Right ventricle myocardium superior (tissue), 1 donor: ENCODE measurements at regions not wholly inside any gene's neighbourhood (a gene's known extent, or its start where the extent isn't known, plus 50 kb on each side); places are given as distances from the start of the nearest gene placed in this dataset.

Experiments used
- ATAC-seq: fragments of 200-7000 bp; cut with Tn5 transposase; one replicate; pipeline ENCODE4 v1.9.1; 2020; ENCODE audit warnings: mild to moderate bottlenecking; ENCODE audit not compliant: poor library complexity
- DNase-seq: peaks from one replicate; pipeline ENCODE4 v3.0.0-alpha.2; 2020
- intact Hi-C: fragments of 100-400 bp; cut with DNase I; formaldehyde crosslinking; loops from one replicate; pipeline ENCODE4 v1.11.2; 2022
- donor health status: DM: no; HTN: yes; CAD: no; lungs with severe emphysema.

DNA sequence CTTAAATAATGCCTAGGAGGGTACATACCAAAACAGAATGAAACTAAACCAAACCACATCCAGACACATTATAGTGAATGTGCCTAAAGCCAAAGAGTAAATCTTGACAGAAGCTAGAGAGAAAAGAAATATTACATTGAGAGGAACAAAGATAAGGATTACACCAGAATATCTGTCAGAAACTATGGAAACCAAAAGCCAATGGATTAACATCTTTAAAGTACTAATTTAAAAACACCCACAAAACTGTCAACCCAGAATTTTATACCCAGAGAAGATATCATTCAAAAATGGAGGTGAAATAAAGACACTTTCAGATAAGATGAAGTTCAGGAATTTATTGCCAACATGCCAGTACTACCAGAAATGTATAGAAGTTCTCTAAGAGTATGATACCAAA, 198.5 kb upstream of the ZEB2 start:
- ATAC-seq (no peak), DNase-seq (no peak)
- intact Hi-C loops, result no loop called here

DNA sequence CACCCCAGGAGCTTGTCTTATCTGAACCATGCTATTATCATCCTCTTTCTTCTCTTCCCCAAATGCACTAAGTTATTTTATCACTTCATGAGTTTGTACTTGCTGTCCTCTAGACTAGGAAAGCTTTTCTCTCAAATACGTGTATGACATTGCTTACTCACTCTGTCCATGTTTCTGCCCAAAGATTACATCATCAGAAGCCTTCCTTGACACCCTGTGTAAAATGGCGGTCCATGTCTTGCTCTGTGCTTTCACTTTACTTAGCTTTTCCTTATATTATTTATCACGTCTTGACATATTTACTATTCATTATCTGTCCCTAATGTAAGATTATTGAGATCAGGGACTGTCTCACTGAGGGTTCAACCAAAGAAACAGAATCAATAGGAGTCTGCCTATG, 196.1 kb upstream of the ZEB2 start:
- intact Hi-C loops, result no loop called here
- DNase-seq (no peak), ATAC-seq (no peak)

DNA sequence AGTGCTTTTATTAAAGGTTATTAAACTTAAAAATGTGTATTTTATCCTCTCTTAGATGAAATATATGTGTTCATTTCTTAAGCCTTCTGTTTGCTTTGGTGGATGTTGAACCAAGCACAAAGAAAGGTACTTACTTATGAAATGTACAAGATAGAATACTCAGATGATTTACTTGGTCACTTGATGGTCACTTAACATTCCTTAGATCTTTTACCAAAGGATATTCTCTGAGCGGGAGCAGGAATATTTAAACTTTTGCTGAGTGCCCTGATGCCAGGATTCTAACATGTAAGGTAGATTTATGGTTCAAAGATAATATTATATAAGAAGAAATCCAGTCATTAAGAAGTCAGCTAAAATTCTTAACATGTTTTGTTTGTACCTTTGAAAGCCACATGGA, 193.5 kb upstream of the ZEB2 start:
- ATAC-seq, result peak; percentile 22
- no peak for DNase-seq
- intact Hi-C loops, result no loop called here

DNA sequence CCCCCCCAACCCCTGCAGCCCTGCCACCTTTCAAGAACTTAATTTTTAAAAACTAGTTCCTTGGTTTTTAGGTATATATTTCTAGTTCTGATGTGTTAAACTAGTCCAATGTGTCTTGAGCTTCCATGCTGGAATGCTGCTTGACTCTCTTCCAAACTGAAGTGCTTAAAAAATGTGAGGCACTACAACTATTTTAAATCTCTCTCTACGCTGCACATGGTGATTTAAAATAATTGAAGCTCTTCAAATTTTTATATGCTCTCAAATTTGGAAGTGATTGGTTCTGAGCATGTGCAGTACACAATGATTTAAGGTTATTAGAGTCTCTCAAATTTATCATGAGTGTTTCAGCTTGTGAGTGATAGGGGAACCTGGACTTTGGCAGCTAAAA, 192.6 kb upstream of the ZEB2 start:
- ATAC-seq (peak; percentile 66), DNase-seq (no peak)
- intact Hi-C loops, result no loop called here

DNA sequence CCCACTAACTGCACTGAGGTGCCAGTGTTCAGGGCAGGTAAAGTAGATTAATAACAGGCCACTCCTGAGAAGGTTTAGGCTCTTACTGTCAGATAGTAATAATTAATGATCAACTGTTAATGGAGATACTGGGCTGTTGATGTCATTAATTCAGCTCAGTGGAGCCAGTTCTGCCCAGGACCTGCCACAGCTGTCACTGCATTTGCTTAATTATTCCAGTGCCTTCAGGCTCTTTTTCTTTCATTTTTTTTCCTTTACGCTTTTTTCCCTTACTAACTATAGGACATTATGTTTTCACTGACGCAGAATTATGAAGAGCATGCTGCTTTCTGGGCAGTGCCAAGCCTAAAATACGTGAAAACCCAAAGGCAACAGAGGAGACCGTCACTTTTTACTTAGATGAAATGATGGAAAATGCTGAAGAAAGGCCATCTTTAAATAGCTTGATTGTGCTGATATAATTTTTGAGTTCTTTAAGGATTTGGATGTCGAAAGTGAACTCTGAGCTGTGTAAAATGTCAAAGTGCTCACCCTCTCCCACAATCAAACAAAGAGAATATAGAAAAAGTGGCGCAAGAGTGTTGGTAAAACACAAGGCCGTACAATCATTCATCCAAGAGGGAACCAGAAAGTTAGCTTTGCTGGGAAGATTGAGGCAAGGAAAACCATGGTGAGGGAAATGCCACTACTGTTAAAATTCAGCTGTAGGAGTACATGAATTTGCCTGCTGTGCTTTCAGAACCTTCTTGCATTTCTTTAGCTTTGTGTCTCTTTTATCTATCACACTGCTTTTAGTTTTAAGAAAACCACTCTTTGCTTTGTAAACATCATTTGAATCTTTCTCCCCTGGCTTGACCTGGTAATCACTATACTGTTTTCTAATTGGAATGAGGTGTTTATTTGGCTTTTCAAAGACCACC, 192.0 kb upstream of the ZEB2 start:
- ATAC-seq, result no peak
- intact Hi-C loops, result no loop called here
- DNase-seq, result no peak

DNA sequence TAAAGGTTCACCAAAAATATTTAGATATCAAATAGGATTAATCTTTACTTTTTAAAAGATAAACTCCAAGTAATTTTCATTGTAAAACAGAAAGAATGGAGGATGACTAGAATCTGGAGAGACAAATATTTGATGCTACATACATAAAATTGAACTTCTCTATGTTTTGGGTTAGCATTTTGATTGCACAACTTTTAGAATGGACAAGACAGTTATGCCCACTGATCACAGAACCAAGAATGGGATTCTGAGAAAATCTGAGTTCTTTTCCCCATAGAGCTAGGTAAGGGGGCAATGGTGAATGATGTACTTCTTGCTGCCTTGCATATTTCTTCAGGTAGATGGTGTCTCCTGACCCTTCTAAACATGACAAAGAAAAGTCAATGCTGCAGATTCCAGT, 191.2 kb upstream of the ZEB2 start:
- intact Hi-C loops, result no loop called here
- DNase-seq, result no peak
- no peak for ATAC-seq

DNA sequence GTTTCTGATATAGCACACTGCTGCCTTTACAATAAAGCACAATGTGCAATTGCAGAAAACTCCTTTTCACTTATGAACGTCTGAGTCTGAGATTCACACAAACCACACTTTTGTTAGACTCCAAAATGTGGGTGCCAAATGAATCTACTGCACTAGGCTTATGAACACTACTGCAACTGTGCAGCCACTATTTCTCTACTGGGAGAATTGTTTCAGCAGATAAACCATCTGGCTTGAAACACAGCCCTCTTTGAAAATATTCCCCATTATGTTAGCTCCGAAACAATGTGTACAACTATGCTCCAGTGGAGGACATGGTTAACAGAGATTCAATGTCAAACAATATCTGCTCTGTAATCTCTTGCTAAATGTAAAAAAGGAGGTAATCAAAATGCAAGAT, 188.7 kb upstream of the ZEB2 start:
- ATAC-seq (no peak), DNase-seq (no peak)
- intact Hi-C loops, result no loop called here

DNA sequence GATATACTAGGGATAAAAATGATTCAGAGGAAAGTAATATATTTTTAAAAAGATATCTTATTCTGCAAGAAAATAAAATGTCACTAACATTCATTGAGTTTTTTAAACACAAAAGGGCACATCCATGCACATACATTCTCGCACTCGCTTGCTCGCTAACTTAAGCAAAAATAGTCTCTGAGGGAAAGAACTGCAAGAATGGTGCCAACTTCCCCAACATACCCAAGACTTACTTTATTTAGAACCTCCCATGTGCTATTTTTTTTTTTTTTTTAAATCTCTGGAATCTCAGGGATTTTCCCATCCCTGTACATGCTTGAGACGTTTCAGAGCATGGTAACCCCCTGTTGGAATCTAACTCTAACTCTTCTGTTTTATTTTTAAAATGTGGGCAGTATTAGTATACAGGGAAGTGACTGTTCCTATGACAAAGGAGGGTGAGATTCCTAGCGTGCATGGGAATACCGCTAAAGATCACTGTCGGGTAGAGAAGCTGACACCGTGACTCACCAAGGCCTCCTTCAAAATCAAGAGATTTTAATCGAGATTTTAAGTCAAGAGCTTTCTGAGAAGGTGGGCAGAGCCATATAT, 187.9 kb upstream of the ZEB2 start:
- intact Hi-C loops, result no loop called here
- ATAC-seq (no peak), DNase-seq (no peak)

DNA sequence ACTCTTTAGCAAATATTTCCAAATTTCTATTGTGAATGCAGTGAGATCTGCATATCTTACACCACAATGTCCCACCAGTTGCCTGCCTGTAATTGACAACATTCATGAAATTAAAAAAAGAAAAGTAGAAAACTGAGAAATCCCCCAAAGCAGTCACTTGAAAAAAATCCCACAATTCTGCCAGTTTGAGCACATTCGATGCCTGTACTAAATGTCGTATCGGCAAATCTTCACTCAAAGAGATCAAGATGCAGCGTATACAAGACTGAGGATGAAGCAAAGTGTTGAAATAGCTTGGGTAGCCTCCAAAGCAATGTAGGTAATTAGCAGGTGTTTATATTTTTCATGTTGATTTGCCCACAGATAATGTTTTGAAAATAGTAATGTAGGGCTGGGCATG, 186.7 kb upstream of the ZEB2 start:
- ATAC-seq (no peak), DNase-seq (no peak)
- intact Hi-C loops, result no loop called here

DNA sequence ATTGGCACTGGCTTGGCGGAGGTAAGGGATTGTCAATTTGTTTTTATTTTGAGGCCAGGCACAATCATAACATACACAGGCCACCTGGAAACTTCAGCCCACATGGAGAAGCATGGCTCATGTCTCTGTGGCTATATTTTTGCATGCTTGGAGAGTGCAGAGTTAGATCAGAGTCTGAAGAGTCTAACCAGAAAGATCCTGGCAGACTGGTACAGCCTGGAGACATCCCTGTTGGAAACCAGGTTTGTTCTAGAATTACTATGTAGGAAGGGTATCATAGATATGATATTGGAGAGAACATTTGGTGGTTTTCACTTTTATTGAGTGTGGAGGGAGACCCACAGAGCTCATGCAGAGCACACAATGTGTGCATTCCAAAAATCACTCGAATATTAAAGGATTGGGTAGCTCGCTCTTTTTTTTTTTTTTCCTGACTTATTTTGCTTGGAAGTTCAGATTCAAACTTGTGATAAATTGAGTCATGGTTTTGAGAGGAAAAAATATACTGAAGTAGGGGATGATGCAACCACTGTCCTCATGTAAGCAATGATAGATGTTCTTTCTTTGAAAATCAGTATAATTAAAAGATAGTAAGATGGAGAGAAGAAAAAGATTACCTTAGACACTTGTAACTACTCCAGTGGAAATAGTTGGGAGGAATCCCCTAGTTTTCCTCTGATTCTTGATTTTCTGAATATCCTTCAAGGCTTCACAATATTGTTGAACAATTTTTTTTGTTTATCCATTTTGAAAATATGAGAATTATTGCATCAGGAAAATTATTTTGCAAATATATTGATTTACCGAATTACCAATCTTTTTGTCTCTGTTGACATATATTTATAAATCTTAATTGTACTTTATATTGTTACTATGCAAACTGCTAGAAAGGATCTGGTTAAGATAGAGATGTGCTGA, 185.7 kb upstream of the ZEB2 start:
- DNase-seq (no peak), ATAC-seq (no peak)
- intact Hi-C loops, result no loop called here

DNA sequence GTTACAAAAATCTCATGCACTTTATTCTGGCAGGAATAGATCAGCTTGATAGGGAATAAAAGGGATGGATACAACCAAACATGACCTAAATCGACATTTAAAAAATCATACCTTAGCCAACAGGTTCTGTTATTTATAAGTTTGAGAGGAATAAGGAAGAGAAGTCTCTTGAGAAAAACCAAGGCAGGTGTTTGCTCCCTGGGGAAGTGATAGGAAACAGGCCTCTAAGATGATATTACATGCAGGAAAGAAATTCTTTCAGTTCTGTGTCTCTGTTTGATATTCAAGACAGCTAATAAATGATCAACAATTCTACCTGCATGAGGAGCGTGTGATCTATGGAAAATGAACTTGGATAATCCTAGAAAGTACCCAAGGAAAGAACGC, 184.8 kb upstream of the ZEB2 start:
- intact Hi-C loops, result no loop called here
- ATAC-seq (no peak), DNase-seq (no peak)

DNA sequence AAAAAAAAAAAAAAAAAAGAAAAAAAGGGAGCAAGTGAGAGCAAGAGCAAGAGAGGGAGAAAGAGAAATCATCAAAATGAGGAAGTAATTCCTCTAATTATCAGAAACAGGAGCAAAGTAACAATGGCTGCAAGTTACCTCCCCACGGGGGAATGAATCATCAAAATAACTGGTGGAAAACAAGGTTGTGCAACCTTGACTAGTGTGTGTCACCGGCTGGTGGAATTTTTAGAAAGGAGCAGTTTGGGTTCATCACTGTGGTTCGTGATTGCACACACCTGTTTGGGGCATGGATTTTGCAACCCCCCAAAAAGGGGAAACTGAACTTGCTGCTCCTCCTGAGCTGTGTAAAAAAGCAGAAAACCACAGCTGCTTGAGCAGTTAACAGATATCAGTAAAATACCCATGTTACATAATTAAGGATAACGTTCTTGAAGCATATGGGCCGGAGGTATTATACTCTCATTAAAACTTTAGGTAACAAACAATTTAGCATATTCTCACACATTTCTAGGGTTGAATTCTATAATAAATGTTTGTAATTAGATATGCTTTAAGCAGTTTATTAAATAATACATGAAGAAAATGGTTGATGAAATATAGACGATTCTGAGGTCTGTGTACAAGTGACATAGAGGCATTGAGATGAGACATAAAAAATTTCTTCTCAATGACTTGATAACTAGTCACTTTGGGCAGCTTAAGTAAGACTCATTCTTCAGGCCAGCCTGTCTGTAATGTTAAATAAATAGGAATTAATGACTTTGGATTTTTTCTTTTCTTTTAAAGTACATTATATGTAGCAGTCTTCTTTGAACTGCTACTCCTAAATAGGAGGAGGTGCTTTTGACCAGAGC, 184.2 kb upstream of the ZEB2 start:
- intact Hi-C loops, result no loop called here
- DNase-seq (peak; percentile 35), ATAC-seq (peak; percentile 75)

DNA sequence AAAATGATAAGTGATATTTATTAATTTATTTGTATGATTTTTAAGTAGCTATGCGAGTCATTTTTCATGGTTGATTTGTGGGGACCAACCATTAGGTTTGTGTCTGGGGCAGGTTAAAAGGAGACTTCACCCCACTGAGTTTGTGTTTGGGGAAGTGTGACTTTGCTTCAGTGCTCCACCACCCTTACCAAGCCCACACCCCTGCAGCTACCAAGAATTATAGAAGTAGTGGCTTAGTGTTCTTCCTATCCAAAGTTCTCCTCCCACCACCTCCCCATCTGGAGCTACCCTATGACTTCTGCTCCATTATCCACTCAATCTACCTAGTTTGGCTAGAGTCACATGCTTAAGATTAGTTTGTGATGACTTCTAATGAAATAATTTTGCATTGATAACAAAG, 182.1 kb upstream of the ZEB2 start:
- ATAC-seq, result peak; percentile 64
- DNase-seq, result peak; percentile 35
- intact Hi-C loops, result no loop called here

DNA sequence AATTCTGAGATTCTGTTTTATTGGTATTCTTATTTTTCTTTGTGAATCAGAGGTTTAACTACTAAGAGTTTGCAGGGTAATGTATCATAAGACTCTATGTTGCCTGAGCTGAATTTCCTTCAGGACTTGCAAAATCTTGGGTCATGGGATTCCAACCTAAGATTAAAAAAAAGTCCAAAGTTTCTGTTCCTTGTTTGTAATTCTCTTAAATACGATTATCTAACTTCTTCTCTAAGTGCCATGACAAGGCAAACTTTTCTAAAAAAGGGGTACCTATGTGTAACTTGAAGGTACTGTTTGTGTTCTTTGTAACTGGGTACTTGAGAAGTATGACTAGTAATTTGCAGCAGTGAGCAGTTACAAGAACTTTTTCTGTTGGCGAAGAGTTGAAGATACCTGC, 181.3 kb upstream of the ZEB2 start:
- intact Hi-C loops, result no loop called here
- peak; percentile 29 for ATAC-seq
- no peak for DNase-seq

DNA sequence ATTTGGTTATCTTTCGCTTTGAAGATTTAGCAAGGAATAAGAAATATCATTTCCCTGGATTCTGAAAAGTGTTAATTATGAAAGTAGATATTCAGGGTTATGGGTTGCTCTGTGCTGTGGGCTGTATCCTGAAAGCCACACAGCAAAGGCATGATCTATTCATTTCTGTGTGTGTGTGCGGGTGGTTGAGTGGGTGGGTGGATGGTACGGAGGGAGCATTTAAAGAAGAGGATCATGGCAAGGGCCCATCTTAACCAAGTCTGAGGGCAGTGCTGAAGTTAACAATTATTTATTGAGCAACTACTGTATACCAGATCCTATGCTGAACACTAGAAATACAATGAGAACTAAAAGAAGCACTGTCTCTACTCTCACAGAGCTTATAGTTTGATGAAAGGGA, 178.2 kb upstream of the ZEB2 start:
- intact Hi-C loops, result no loop called here
- DNase-seq, result no peak
- ATAC-seq, result no peak

DNA sequence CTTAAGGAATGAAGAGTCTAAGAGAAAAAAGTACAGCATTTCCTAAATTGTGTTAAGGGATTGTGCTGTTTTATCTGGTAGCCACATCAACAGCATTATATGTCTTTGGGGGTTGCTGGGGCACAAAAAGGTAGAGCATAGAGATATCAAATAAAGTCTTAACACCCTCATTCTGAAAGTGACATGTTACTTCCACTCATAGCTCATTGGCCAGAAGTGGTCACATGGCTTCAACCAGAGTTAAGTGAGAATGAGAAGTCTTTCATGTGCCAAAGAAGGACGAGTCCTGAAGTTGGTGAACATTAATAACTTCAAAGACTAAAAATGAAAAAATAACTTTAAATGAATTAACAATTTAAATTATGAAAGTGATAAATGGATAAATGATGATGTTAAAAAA, 175.7 kb upstream of the ZEB2 start:
- ATAC-seq (no peak), DNase-seq (no peak)
- intact Hi-C loops, result no loop called here

DNA sequence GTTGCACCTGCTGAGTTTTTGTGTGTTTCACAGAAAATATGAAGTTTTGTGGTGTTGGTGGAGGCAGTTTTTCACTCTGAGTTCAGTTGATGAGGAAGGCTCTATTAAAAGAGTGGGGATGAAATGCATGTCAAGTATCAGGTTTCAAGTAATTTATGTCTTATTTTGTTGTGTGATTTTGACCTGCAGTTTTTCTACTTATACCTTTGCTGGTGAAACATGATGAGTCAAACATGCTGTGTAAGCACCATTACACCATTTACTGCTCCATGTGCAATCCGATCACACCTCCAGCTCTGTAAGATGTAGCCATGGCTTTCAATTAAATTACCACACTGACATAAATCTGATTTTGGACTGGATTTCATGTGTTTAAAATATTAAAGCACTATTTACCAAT, 174.5 kb upstream of the ZEB2 start:
- ATAC-seq (no peak), DNase-seq (no peak)
- intact Hi-C loops, result no loop called here

DNA sequence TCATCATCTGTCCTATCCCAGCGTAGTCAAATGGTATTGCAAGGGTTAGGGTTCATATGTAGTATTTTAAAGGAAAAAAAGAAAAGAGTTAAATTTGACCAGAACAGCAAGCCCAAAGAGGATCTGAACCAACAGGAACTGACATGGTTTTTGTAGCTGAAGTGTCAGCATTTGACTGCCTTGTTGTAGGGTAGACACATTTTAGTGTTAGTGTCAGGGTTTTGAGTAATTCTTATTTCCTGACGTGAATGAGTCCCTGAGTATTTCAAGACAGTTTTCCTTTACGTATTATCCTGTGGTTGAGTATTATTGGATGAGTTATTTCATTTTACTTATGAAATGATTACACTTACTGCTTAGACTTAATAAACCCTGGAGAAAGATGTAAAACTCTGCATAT, 173.3 kb upstream of the ZEB2 start:
- ATAC-seq, result peak; percentile 59
- intact Hi-C loops, result no loop called here
- no peak for DNase-seq

DNA sequence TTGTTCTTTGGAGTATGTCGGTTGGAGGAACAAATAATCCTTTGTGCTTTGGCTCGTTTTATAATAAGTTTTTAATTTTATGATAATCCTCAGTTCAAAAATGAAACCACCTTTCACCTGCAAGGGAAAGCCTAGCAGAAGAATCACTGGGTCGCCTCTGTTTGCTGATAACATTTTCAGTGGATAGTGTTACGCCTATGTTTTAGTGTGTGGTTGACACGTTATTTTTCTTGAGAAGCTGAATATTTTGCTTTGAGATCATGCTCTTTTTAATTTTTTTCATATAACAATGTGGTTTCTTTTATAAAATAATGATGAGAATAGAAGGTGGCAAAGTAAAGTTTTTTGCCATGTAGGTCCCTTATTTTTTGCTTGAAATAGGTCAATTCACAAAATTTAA, 172.7 kb upstream of the ZEB2 start:
- intact Hi-C loops, result no loop called here
- DNase-seq (no peak), ATAC-seq (no peak)
